ENCODE measurements at regions not wholly inside any gene's neighbourhood (a gene's known extent, or its start where the extent isn't known, plus 50 kb on each side); places are given as distances from the start of the nearest gene placed in this dataset.

DNA sequence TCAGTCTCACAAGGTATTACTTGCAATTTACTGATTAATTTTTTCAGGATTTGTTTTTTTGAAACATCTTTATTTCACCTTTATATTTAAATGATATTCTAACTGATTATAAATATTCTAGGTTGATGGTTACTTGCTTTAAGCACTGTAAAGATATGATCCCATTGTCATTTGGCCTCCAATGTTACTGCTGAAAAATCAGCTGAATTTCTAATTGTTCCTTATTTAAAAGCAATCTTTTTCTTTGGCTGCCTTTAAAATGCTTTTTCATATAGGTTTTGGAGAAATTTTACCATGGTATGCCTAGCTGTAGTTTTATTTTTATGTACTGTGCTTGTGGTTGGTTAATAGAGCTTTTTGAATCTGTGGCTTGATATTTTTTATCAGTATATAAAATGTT lies 275.6 kb upstream of the PPFIA2 start:
- no peak for DNase-seq

DNA sequence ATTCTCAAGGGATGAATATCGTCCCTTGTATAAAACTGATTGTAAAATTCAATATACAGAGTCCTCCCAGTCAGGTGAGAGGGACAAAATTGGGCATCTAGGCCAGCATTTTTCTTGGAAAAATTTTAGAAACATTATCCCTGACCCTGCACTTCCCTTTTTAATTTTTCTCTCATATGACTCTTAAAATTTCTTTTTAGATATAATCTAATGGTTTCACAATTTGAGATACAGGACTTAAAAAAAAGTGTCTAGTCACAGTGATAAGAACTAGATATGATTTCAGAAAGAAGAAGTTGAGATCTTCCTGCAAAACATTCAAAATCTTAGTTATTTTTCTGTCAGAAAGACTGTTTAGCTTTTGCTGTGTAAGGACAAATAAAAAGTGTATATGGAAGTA lies 270.8 kb upstream of the PPFIA2 start:
- peak in 1 of 4 experiments; percentile 7 for DNase-seq

DNA sequence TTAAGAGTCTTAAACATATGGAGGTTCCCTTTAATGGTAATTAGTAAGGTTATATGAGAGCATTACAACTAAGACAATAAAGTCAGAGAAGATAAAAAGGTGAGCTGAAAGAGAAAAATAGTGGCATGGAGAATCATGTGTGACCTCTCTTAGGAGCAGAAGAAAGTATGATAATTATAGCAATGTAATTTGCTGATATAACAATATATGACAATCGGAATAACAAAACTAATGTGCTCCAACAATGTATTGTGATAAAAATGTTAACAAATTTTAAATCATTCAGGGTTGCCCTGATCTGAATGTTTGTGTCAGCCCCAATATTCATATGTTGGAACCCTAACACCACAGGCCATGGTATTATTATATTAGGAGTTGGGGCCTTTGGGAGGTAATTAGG lies 269.6 kb upstream of the PPFIA2 start:
- no peak for DNase-seq

DNA sequence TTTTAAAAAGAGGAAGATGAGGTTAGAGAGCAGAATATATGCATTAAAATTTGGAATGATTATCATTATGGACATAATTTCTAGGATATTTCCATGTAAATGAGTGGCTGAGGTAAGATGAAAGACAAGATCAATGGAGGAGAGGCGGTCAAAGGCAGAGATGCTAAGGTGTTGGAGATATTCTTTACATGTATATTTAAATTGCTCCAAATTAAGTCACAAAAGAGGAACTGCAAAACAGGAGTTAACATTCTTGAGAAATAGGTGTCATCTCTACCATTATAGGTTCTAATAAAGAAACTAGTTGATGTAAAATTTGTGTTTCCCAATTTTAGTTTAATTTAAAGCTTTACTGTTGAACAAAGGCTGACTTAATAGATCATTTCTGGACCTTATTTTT lies 268.5 kb upstream of the PPFIA2 start:
- peak in 1 of 4 experiments; percentile 7 for DNase-seq

DNA sequence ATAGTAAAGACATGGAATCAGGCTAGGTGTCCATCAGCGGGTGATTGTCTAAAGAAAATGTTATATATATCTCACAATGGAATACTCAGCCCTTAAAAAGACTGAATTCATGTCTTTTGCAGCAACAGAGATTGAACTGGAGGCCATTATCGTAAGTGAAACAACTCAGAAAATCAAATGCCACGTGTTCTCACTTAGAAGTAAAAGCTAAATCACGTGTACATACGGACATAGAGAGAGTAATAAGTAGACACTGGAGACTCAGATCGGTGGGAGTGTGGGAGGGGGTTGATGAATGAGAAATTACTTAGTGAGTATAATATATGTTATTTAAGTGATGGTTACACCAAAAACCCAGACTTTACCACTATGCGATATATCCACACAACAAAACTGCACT lies 266.3 kb upstream of the PPFIA2 start:
- no peak for DNase-seq

DNA sequence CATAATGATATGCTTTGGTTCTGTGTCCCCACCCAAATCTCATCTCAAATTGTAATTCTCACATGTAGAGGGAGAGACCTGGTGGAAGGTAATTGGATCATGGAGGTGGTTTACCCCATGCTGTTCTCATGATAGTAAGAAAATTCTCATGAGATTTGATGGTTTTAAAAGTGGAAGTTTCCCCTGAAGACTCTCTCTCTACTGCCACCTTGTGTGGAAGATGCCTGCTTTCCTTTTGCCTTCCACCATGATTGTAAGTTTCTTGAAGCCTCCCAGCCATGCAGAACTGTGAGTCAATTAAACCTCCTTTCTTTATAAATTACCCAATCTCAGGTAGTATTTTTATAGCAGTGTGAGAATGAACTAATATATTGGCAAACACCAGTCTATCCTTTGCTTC lies 260.4 kb upstream of the PPFIA2 start:
- peak; percentile 3 to 35 (median 21) for DNase-seq

DNA sequence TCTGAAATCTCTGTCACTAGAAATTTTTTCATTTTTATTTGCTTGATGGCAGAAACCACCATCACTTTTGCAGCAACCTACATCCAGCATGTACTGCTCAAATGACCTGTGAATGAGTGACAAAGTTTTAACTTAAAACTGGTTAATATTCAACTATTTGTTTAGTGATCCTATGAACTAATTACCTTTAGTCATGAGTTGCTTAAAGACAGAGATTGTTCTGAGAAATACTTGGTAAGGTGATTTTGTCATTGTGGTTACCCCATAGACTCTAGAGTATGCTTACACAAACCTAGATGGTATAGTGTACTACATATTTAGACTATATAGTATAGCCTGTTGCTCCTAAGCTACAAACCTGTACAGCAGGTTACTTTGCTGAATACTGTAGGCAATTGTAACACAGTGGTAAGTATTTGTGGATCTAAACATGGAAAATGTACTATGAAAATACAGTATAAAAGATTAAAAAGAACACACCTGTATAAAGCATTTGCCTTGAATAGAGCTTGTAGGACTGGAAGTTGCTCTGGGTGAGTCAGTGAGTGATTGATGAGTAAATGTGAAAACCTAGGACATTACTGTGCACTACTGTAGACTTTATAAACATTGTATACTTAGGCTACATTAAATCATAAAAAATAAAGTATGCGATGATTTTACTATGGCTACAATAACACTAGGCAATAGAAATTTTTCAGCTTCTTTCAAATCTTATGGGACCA lies 256.6 kb upstream of the PPFIA2 start:
- DNase-seq, result no peak

DNA sequence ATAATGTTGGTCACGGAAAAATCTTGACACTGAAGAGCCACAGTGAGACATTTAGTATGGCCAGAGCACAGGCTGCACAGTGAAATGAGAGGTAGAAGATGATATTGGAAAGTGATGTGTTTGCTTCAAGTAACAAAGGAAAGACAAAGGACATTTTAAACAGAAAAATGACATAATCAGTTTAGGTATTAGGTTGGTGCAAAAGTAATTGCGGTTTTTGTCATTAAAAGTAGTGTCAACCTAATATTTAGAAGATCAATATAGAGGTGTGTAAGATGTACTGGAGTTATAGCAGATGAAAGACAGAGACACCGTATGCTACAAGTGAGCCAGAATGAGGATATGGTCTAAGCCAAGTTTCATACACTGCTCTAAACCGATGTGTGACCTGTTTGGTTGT lies 253.0 kb upstream of the PPFIA2 start:
- no peak for DNase-seq

DNA sequence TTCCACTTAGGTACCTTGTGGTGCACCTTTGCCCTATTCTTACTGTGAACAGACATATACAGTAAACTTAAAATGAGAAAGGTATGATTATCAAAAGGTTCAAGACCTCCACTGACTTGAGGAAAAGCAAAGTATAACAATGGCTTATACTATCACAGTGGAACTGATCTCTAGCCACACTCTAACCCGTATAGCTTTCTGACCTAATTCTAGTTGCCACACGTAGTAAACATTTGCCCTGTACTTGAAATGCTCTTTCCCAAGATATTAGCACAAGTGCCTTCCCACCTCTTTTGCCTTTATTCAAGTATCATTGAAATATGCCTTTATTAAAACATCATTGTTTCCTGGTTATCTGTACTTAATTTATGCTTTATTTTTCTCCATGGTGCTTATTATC lies 250.4 kb upstream of the PPFIA2 start:
- no peak for DNase-seq

DNA sequence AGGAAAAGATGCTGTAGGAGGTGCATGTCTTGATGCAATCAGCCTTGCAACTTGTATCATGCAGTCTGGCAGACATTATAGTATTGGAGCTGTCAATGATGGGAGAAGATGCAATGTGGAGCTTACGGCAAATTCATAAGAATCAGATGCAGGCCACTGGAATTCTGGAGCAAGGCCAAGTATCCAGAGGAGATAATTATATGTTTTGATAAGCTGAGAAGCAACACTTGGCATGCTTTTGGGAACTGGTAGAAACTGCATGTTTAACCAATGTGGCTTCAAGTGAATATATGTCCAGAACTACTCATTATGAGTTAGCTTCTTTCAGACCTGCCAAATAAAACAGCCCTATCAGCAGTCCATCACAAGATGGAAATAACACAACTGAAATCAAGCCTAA lies 249.1 kb upstream of the PPFIA2 start:
- no peak for DNase-seq

DNA sequence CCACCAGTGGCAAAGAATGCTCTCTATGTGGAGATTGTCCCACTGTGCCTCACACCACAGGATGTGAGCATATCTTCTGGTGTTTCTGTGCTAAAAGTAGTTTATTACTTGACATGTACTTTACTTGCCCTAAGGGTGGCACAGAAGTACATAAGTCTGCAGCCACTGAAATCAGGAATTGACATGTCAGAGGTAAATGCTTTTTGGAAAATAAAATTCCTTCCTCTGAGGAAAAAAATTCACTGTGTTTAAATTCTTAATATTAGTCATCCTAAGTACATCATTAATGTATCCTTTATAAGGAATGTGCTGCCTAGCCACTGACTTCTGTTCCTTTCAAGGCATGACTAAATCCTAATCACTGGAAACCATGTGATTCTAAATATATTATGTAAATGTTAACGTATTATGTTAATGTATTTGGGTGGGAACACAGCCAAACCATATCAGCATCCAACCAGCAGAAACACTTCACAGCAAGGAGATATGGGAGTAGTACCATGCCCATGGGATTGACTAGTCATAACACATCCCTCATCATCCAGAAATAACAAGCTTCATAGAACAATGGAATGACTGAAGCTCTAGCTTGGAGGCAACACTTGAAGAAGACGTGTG lies 239.7 kb upstream of the PPFIA2 start:
- no peak for DNase-seq

DNA sequence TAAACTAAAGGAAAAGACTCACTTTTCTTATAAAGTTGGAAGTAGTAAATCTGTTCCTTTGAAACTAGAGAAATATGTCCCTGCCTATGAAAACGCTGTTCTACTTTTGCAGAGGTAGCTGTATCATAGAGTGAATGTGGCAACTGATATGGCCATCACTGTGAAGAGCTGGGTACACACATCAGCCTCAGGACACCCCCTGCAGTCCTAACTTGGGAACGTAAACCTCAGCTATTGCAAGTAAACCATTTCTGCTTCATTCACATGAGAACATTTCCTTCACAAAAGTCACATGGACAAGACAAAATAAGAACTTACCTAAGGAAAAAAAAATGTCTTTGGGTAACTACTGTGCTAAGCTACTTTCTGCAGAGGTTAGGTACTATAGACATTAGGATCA lies 233.3 kb upstream of the PPFIA2 start:
- peak; percentile 49 to 76 (median 68) for DNase-seq

DNA sequence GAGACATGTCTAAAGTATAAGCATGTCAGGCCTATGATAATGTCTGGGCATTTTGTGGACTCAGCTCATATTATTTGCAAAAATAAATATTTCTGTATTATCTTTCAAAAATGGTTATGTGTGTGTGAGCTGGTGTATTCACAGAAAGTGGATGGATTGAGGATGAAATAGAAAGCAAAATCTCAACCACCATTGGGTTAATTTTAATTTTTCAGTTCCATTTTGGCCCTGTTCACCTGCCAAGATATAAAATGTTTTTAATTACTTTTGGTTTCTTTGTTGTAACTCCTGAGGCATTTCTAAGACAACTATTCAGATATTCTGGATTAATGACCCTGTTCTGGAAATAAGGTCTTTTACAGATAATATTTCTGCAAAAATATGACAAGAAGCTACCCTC lies 232.7 kb upstream of the PPFIA2 start:
- no peak for DNase-seq

DNA sequence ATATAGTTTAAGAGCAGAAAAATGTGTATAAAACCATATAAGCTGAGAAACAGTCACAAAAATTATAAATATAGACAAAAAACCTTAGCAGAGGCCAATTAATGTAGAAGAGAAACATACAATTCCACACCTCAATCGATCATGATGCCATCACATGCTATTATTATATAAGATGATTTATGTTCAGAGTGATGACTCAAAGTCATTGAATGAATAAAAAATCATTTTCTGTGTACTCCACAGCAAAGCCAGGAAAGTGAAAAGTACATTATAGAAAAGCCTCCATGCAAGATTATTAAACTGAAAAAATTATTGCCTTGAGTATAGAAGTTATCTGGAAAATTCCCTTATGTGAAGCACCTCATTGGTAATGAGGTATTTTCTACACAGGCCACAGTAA lies 229.2 kb upstream of the PPFIA2 start:
- no peak for DNase-seq

DNA sequence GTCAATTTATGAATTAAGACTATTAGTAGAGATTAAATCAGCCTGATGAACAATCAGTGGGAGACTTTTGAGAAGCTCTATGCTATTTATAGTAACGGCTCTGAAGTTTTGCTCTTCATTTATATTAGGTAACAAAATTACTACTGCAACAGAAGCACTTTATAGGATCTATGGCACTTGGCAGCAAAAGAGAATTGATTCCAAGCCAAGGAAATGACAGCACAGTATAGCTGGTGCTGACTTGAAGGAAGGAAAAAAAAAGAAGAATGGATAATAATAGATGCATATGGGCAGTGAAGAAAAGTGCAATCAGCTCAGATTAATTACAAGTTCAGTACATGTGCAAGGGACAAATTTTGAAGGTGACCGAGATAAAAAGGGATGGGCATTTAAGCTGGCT lies 228.2 kb upstream of the PPFIA2 start:
- no peak for DNase-seq

DNA sequence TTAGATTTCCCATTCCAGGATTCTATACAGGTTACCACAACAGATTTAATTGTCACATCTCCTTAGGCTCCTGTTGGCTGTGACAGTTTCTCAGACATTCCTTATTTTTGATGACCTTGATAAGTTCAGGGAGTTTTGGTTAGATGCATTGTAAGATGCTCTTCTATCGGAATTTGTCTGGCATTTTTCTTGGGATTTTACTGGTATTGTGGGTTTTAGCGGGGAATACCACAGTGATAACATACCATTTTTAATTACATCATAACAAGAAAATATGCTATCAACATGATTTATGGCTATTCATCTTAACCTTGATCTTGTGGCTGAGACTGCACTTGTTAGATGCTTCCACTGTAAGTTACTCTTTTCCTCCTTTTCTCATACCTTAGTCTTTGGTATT lies 217.5 kb upstream of the PPFIA2 start:
- DNase-seq, result no peak

DNA sequence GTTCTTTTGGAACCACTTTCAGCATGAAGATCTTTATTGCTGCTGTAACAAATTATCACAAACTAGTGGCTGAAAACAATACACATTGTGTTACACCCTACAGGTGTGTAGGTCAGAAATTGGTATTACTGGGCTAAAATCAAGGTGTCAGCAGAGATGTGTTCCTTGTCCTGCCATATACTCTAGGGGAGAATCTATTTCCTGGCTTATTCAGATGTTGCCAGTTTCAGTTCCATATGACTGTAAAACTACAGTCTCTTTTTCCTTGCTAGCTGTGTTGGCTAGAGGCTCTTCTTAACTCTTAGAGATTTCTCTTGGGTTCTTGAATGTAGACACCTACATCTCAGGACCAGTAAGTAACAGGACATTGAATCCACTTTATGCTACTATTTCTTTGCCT lies 215.6 kb upstream of the PPFIA2 start:
- DNase-seq, result no peak

DNA sequence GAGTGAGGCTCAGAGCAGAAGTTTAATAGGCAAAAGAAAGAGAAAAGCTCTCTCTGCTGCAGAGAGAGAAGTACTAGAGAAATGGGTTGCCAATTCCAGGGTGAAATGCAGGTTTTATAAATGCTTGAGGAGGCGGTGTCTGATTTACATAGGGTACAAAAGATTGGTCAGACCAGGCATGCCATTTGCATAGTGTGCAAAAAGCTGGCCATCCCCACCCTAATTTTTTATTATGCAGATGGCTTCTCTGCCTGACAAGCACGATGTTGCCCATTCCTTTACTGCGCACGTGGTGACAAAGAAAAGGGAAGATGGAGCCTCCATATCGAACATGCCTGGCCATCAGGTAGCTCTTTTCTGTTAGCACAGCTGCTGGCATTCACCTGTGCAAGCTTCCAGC lies 209.3 kb upstream of the PPFIA2 start:
- DNase-seq, result no peak

DNA sequence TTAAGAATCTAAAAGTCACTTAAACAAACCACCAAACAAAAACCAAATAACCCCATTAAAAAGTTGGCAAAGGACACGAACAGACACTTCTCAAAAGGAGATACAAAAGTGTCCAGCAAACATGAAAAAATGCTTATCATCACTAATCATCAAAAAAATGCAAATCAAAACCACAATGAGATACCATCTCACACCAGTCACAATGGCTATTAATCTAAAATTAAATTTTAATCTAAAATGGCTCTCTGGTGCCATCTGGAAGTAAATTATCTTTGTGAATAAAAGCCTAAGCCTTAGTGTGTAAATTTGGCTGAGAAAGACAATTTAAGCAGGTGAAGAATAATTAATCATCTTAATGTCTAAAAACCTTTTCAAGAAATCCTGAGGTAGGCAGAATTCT lies 204.5 kb upstream of the PPFIA2 start:
- no peak for DNase-seq

DNA sequence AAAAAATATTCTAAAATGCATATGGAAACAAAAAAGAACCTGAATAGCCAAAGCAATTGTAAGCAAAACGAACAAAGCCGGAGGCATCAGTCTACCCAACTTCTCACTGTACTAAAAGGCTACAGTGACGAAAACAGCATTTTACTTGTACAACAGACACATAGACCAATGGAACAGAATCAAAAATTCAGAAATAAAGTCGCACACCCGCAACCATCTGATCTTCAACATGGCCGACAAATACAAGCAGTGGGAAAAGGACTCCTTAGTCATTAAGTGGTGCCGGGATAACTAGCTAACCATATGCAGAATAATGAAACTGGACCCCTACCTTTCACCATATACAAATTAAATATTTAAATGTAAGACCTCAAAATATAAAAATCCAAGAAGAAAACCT lies 203.9 kb upstream of the PPFIA2 start:
- no peak for DNase-seq

DNA sequence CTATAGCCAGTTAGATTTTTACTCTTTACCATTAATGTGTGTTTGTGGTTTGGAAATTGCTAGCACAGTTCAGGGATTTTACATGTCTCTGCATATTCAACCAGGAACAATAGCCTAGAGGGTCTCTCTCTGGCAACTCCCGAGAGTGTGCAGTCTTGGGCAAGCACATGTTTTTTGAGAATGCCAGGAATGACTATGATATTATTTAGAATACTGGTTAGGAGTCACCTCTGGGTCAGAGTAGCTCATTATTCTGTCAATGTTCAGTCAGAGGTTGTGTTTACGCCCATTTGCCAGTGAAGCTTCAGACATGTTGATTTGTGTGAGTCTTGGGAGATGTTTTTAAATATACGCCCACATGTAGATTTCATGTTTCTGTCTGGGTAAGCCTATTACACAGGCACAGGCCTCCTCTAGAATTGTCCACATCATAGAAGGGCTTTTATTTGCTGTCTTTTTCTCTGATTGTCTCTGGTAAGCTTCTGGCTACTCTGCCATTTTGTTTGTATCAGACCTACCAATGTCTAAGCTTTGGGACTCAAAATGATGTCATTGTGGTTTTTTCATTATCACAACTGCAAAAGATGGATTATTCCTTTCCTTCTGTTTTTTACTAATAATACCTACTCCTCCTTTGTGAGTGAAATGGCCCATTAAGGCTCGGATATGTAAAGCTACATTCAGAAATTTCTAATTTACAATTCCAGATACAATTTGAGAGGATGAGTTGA lies 203.1 kb upstream of the PPFIA2 start:
- DNase-seq, result no peak

DNA sequence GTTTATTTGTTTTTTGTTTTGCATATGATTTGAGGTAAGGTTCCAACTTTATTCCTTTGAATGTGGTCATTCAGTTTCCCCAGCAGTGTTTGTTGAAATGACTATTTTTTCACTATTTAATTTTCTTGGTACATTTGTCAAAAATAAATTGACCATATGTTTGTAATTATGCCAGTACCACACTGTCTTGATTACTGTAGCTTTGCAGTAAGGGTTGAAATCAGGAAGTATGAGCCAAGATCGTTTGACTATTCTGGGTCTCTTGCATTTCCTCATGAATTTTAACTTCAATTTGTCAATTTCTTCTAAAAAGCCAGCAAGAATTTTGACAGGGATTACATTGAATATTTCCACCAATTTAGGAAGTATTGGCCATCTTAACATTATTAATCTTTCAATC lies 199.3 kb upstream of the PPFIA2 start:
- DNase-seq, result peak in 3 of 4 experiments; percentile 12 to 54 (median 35)

DNA sequence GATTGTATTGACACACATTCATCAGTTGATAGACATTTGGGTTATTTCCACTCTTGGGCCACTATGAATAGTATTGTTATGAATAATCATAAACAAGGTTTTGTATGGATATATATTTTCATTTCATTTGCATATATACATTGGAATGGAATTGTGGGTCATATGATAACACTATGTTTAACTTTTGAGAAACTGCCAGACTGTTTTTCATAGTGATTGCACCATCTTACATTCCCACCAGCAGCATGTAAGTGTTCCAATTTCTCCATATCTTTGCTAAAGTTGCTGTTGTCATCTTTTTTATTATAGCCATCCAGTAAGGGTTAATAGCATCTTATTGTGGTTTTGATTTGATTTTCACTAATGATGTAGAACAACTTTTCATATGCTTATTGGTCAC lies 198.5 kb upstream of the PPFIA2 start:
- DNase-seq, result no peak

DNA sequence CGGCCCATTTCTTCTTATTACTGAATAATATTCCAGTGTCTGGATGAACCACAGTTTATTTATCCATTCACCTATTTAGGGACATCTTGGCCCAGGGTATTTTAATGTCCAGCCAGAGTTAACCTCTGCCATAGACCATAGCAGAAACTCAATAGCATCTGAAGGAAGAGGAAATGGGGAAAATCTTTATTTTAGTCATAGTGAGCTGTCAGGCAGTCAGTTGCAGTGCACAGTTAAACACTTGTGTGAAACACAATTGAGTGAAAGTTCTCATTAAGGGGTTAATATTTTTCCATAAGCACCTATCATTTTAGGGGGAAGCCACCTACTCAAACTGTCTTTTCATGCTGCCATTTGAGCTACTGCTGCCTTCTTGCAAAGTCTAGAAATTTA lies 197.3 kb upstream of the PPFIA2 start:
- no peak for DNase-seq
